ENCODE measurements at regions not wholly inside any gene's neighbourhood (a gene's known extent, or its start where the extent isn't known, plus 50 kb on each side); places are given as distances from the start of the nearest gene placed in this dataset.

GRCh38 chr5:173835131-173835530, 53.0 kb upstream of the CPEB4 start:
- DNase-seq: no peak

GRCh38 chr5:173835661-173836060, 52.5 kb upstream of the CPEB4 start:
- no peak for DNase-seq

- DNase-seq: no peak
Observed at GRCh38 chr5:173837654-173838053, 50.5 kb upstream of the CPEB4 start.
